T-helper 1 cell treated with Interleukin-12 subunit alpha and Interleukin-12 subunit beta and Interleukin-4 antibody, amounts not matched to agents 30 ng/mL and 1 ng/mL, for 36 hours (primary cell): ENCODE measurements at regions not wholly inside any gene's neighbourhood (a gene's known extent, or its start where the extent isn't known, plus 50 kb on each side); places are given as distances from the start of the nearest gene placed in this dataset.
"Not testable (repeated sequence)": the region's sequence is repeated elsewhere in the genome, so short reads cannot be mapped to it uniquely, and the experiment has no call there.

ENCODE experiments used
- intact Hi-C: fragments of 100-400 bp; cut with micrococcal nuclease; formaldehyde crosslinking; loops from one replicate; pipeline ENCODE4 v1.15.1; 2024

DNA sequence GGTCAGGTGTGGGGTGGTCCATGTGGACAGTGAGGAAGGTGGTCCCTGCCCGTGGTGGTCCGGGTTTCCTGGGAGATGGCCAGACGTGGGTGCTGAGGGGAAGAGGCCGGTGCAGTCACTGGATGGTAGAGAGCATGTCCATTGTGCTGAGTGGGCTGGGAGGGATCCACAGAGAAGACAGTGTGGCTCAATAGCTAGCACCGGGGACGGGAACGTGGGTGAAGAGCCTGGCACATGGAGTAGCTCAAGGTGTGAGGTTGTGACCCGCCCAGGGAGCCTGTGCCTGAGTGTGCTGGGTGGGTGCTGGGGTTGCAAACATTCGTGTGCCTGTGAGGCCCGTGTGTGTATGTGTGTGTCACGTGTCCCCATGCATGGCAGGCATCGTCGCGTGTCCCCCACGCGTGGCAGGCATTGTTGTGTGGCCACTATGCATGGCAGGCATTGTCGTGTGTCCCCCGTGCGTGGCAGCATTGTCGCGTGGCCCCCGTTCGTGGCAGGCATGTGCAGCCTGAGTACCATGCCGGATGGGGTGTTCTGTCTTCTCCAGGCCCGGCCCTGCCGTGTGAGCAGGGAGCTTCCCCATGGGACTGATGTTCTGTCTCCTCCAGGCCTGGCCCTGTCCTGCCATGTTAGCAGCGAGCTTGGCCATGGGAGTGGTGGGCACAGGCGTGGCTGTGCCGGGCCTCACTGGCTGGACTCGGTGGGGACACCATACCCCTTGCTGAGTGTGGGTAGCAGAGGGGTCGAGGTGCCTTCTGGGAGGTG, 205.0 kb downstream of the TMEM121 start:
- intact Hi-C loops = not testable (repeated sequence)

DNA sequence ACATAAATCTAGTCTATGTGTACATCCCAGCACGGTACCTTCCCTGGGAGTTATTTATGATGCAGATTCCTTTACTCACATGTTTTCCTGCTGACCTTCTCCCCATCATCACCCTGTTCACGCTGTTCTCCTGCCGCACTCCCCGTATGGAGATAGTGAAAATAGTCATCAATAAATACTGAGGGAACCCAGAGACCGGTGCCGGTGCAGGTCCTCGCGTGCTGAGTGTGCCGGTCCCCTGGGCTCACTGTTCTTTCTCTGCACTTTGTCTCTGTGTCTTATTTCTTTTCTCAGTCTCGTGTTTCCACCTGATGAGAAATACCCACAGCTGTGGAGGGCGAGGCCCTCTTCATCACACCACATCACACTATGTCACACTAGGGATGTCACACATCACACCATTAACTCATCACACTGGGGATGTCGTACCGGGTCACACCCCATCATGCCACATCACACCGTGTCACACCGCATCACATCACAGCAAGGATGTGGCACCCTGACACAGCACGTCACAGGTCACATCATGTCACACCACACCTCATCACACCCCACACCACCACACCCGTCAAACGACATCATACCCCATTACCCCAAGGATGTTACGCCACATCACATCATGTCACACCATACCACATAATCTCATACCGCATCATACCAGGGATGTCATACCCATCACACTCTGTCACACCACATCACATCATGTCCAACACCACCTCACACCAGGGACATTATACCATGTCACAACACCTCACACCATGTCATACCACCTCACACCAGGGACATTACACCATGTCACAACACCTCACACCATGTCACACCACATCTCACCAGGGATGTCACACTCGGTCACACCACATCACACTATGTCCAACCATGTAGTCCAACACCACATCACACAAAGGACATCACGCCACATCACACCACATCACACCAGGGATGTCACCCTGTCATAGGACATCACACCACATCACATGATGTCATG, 207.0 kb downstream of the TMEM121 start:
- intact Hi-C loops = no loop called here

DNA sequence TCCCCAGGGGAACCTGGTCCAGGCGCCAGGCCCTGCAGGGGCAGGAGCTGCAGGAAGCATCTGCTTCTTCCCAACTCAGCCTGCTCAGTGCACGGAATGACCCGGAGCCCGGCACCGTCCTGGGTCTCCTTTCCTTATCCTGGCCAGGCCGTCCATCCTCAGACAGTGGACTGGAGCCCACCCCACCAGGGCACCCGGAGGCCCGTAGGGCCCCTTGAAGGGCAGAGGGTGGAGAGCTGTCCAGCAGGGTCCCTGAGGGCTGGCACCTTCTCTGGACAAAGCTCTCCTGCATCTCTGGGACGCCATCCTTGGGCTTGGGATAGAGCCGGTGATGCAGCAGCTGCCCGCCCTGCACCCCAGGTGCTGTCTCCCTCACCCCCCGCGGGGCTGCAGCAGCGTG, 207.9 kb downstream of the TMEM121 start:
- intact Hi-C loops = not testable (repeated sequence)

DNA sequence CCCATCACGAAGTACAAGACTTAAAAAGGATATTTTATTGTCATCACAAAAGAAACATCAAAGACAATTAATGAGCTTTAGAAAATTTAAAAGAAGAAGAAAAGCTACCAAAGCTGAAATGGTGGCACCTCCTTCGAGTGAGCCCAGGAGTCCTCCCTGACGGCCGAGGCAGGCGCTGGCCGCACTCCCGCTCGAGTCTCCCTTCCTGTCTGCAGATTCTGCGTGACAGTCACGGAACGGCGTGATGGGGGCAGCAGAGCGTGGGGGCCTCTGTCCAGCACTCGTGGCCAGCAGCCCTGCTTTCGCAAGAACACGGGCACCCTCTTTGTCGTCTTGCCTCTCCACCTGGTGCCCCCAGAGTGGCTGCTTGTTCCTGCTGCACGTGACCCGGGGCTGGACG, 209.9 kb downstream of the TMEM121 start:
- intact Hi-C loops = not testable (repeated sequence)

DNA sequence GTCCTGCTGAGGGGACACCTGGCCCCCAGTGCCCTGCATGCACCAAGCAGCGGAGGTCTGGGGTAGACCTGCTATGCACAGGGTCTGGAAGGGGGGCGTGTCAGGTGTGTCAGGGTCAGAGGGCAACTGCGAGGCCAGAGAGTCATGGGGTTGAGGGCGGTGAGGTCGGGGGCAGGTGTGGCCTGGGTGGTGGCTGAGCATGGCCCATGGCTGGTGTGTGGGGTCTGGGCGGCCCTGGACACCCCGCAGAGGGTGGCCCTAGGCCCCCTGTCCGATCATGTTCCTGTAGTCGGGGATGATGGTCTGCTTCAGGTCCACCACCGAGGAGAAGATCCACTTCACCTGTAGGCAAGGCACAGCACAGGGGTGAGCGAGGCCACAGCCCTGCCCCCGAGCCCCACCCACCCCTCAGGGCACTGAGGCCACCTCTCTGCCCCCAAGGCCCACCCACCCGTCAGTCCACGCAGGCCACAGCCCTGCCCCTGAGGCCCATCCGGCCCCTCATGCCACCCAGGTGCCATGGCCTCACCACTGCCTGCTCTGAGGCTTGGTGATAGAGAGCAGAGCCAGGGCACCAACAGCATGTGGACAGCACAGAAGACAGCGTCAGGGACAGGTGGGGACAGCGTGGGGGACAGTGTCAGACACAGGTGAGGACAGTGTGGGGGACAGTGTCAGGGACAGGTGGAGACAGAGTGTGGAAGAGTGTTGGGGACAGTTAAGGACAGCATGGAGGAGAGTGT, 211.3 kb downstream of the TMEM121 start:
- intact Hi-C loops = no loop called here

DNA sequence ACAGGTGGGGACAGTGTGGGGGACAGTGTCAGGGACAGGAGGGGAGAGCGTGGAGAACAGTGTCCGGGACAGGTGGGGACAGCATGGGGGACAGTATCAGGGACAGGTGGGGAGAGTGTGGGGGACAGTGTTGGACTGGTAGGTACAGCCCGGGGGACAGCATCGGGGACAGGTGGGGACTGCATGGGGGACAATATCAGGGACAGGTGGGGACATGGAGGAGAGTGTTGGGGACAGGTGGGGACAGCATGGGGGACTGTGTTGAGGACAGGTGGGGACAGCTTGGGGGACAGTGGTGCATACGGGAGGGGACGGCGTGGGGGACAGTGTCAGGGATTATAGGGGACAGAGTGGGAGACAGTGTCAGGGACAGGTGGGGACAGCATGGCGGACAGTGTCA, 212.3 kb downstream of the TMEM121 start:
- intact Hi-C loops = no loop called here

DNA sequence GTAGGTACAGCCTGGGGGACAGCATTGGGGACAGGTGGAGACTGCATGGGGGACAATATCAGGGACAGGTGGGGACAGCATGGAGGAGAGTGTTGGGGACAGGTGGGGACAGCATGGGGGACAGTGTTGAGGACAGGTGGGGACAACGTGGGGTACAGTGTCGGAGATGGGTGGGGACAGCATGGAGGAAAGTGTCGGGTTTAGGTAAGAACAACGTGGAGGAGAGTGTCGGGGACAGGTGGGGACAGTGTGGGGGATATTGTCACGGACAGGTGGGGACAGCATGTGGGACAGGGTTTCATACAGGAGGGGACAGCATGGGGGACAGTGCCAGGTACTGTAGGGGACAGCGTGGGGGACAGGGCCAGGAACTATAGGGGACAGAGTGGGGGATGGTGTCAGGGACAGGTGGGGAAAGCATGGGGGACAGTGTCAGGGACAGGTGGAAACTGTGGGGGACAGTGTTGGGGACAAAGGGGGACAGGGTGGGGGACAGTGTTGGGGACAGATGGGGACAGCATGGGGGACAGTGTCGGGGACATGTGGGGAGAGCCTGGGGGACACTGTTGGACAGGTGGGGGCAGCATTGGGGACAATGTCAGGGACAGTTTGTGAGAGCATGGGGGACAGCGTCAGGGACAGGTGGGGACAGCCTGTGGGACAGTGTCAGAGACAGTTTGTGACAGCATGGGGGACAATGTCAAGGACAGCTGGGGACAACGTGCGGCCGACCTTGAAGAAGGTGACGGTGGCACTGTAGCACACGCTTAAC, 213.1 kb downstream of the TMEM121 start:
- intact Hi-C loops = loop anchor here (2.0 to 5.0 kb wide), 2 partner anchors 27 to 112 kb away; no protein-coding TSS in a partner anchor

DNA sequence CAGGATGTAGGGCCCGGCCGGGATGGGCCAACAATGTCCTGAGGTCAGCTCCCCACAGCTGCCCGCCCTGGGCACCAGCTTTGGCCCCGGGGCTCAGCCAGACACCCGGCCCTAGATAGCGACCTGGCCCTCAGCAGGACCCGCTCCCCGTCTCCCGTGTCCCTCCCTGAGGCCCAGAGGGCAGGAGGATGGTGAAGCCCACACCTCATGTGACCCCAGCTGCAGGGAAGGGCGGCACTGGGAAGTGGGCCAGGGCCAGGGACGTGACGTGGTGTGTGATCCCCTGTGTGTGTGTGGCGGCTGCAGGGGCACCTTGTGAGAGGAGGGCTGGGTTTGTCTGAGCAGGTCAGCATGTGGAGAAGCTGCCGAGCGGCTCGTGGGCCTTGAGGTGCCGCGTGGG, 213.9 kb downstream of the TMEM121 start:
- intact Hi-C loops = loop anchor here (2.0 to 5.0 kb wide), 2 partner anchors 27 to 113 kb away; no protein-coding TSS in a partner anchor

DNA sequence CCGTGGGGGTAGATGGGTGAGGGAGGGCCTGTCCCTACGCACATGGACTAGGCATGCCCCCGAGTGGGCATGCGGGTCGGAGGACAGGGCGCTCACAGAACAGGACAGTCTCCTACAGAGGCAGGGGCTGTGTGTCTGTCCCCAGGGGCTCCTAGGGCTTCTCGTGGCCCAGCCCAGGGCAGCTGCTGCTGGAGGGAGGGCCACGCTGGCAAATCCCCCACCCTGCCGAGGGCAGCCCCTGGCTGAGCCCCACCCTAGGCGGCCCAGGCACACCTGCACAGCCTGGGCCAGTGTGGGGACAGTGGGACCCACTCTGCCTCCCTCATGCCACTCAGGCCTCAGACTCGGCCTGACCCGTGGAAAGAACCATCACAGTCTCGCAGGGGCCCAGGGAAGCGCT, 214.6 kb downstream of the TMEM121 start:
- intact Hi-C loops = loop anchor here (2.0 to 5.0 kb wide), 2 partner anchors 26 to 114 kb away; no protein-coding TSS in a partner anchor

DNA sequence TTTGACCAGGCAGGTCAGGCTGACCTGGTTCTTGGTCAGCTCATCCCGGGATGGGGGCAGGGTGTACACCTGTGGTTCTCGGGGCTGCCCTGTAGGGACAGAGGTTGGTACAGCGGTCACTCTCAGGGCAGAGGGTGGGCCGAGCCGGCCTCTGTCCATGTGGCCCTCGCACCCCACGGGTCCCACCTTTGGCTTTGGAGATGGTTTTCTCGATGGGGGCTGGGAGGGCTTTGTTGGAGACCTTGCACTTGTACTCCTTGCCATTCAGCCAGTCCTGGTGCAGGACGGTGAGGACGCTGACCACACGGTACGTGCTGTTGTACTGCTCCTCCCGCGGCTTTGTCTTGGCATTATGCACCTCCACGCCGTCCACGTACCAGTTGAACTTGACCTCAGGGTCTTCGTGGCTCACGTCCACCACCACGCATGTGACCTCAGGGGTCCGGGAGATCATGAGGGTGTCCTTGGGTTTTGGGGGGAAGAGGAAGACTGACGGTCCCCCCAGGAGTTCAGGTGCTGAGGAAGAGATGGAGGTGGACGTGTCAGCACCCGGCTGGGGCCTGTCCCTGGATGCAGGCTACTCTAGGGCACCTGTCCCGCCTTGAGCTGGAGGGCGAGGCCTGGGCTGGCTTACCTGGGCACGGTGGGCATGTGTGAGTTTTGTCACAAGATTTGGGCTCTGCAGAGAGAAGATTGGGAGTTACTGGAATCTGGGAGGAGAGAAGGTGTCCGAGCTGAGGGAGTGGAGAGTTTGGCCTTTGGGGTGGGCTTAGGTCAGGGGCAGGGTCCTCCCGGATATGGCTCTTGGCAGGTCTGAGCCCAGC, 215.5 kb downstream of the TMEM121 start:
- intact Hi-C loops = loop anchor here (2.0 to 5.0 kb wide), 2 partner anchors 25 to 115 kb away; no protein-coding TSS in a partner anchor

DNA sequence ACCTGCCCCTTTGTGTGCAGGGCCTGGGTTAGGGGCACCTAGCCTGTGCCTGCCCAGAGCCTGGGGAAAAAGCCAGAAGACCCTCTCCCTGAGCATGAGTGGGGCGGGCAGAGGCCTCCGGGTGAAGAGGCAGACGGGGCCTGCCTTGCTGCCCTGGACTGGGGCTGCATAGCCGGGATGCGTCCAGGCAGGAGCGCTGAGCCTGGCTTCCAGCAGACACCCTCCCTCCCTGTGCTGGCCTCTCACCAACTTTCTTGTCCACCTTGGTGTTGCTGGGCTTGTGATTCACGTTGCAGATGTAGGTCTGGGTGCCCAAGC, 216.1 kb downstream of the TMEM121 start:
- intact Hi-C loops = loop anchor here (5.0 kb wide), 1 partner anchor 115 kb away; no protein-coding TSS in a partner anchor

DNA sequence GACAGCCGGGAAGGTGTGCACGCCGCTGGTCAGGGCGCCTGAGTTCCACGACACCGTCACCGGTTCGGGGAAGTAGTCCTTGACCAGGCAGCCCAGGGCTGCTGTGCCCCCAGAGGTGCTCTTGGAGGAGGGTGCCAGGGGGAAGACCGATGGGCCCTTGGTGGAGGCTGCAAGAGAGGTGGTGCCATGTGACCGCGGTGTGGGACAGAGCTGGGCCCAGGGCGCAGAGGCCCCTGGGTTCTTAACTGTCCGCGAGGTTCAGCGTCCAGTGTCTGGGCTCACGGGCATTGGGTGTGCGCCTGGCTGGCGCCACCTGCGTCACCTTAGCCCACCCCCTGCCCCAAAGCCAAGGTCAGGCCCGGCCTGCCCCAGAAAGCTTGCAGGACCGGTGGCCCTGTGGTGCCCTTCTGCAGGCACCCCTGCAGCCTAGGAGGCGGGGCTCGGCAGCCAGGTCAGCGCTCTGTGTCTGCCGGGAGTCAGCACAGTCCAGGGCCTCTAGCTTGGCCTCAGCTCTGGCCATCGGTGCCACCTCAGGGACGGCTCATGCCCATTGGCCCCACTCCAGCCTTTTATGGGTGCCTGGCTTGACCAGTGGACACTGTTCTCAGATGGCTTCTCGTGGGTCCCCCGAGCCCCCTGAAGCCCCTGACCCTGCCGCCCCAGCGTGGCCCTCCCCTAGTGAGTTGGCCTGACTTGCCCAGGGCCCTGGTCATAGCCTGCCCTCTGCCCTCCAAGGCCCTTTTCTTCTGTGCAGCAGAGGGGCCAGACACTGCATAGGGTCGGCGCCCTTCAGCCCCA, 216.7 kb downstream of the TMEM121 start:
- intact Hi-C loops = loop anchor here (5.0 kb wide), 1 partner anchor 116 kb away; no protein-coding TSS in a partner anchor

DNA sequence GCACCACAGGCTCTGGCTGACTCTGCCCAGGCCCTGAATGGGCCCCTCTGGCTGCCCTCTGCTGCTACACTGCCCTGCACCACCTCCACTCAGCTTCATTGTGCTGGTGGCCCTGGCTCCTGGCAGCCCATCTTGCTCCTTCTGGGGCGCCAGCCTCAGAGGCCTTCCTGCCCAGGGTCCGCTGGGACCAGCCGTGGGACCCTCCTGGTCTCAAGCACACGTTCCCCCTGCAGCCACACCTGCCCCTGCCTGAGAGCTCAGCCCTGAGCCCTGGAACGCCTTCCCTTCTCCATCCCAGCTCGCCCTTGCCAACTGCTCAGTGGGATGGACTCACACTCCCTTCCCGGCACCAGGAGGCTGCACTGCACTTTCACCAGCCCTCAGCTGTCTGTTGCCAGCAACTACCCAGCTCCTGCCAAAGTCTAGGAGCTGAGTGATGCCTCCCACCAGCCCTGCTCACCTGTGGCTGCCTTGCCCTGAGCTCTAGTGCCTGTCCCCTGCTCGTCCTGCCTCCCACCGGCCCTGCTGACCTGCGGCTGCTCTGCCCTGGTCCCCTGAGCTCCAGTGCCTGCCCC, 217.9 kb downstream of the TMEM121 start:
- intact Hi-C loops = loop anchor here (5.0 kb wide), 1 partner anchor 117 kb away; no protein-coding TSS in a partner anchor

DNA sequence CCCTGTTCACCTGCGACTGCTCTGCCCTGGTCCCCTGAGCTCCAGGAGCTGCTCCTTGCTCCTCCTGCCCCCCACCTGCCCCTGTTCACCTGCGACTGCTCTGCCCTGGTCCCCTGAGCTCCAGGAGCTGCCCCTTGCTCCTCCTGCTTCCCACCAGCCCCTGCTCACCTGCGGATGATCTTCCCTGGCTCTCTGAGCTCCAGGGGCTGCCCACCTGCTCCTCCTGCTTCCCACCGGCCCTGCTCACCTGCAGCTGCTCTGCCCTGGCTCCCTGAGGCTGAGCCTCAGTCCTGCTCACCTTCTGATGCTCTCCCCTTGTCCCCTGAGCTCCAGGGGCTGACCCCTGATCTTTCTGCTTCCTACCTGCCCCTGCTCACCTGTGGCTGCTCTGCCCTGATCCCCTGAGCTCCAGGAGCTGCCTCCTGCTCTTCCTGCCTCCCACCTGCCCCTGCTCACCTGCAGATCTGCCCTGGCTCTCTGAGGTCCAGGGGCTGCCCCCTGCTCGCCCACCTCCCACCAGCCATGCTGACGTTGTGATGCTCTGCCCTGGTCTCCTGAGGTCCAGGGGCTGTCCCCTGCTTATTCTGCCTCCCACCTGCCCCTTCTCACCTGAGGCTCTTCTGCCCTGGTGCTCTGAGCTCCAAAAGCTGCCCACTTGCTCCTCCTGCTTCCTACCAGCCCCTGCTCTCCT, 219.2 kb downstream of the TMEM121 start:
- intact Hi-C loops = no loop called here

DNA sequence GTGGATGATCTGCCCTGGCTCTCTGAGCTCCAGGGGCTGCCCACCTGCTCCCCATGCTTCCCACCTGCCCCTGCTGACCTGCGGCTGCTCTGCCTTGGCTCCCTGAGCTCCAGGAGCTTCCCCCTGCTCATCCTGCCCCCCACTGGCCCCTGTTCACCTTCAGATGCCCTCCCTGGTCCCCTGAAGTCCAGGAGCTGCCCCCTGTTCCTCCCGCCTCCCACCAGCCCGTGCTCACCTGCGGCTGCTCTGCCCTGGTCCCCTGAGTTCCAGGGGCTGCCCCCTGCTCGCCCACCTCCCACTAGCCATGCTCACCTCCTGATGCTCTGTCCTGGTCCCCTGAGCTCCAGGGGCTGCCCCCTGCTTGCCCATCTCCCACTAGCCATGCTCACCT, 219.7 kb downstream of the TMEM121 start:
- intact Hi-C loops = no loop called here

DNA sequence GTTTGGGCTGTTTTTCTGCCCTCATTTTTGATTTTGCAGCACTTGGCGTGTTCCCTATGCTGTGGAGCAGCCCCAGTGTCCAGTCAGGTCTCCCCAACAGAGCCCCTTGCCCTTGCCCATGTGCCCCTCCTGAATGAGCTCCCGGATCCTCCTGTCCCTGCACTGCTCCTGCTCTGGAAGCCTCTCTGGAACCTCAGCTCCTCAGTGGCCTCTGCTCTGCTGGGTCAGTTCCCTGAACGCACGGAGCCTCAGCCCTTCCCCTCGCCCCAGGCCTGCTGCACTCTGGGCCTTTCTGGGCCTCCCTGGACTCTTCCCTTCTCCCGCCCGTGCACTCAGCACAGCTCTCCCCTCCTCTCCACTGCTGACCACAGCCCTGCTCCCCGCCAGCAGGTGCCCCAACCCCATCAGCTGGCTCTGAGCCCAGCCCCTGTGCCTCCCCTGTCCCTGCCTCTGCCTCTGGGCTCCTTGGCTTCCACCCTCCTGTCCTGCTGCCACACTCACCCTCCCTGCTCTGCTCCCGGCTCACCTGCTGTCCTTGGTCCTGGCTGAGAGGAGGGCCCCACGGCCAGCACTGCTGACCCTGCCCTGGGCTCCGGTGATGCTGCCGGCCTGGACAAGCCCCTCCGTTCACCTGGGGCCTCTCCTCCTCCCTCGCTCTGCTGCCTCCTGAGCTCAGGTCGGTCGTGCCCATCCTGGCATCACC, 220.6 kb downstream of the TMEM121 start:
- intact Hi-C loops = not testable (repeated sequence)

DNA sequence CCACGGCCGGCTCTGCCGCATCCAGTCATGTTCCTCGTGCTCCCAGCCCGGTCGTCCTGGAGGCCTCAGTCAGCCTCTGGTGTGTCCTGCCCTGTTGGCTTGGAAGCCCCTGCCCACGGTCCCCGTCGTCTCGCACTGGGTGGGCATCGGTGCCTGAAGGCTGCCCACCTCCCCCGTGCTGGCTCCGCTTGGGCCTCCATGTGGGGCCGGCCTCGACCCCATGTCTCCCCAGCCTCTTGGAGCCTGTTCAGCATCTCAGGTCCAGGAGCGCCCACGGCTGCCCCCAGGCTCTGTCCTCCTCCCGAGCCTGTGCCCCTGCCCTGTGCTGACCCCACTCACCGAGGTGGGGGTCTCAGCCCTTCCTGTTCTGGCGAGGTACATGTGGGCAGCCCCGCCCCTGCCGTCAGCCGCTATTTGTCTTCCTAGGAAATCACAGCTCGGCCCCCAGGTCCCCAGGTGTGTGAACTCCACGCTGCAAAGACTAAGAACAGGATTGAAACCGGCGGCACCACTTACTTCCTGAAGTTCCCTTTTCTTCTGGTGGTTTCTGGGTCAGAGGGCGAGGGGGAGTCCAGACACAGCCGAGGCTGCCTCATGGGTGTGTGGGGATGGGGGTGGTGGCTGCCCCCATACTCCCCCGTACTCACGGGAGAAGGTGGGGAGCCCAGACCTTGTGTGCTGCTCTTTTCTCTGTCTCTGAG, 221.3 kb downstream of the TMEM121 start:
- intact Hi-C loops = not testable (repeated sequence)
